HepG2 (cell line): ENCODE measurements at regions not wholly inside any gene's neighbourhood (a gene's known extent, or its start where the extent isn't known, plus 50 kb on each side); places are given as distances from the start of the nearest gene placed in this dataset.

Source experiments
- CTCF ChIP-seq: sonication (generic); formaldehyde crosslinking; IDR thresholded peaks from 2 replicates; pipeline ENCODE4 v1.5.0; 2020; ENCODE audit warnings: mild to moderate bottlenecking, missing genetic modification reagents, moderate library complexity
- FOXM1 ChIP-seq: sonication (generic); formaldehyde crosslinking; IDR thresholded peaks from 2 replicates; pipeline ENCODE4 v1.5.0; 2020; ENCODE audit warnings: missing genetic modification reagents
- HNF4A ChIP-seq: sonication (generic); formaldehyde crosslinking; IDR thresholded peaks from 2 replicates; pipeline ENCODE4 v1.4.0; 2020; ENCODE audit warnings: missing genetic modification reagents
- JUN ChIP-seq: sonication (generic); formaldehyde crosslinking; IDR thresholded peaks from 2 replicates; pipeline ENCODE4 v1.4.0; 2020; ENCODE audit warnings: mild to moderate bottlenecking, missing genetic modification reagents
- MXI1 ChIP-seq: IDR thresholded peaks from 3 replicates; pipeline ENCODE4 v1.6.1; 2012; ENCODE audit warnings: low read depth, low read length, inconsistent platforms, borderline replicate concordance
- ZBTB21 ChIP-seq: sonication (generic); formaldehyde crosslinking; IDR thresholded peaks from 2 replicates; pipeline ENCODE4 v1.4.0; 2020; ENCODE audit warnings: missing genetic modification reagents
- ZNF232 ChIP-seq: sonication (generic); formaldehyde crosslinking; IDR thresholded peaks from 2 replicates; pipeline ENCODE4 v1.4.0; 2020; ENCODE audit warnings: missing genetic modification reagents, borderline replicate concordance
- TF ChIP-seq, protein P1 (sequence below): fragments of 450-650 bp; IDR thresholded peaks from 2 replicates; pipeline ENCODE4 v1.6.1; 2017

DNA sequence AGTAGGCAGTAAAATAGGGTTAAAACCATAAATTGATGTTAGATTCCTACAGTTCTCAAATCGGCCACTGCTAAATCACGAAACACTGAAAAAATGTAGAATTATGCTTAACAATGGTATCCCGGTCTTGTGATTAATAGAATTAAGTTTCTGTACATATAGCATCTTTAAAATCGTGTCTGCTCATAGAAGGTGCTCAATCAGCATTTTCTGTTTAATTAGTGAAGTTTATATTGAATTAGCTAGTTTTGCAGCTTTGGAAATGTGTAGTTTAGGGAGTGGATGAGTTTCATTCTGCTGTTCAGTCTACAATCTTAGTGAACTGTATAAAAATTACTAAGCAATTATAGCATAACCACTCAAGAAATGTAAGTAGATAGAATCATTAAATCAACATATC lies 1075.8 kb upstream of the FLRT2 start:
- TF ChIP-seq FOXM1 (CRISPR knock-in tag): no peak
- no peak for TF ChIP-seq ZNF232 (CRISPR knock-in tag)
- TF ChIP-seq, protein P1, sequence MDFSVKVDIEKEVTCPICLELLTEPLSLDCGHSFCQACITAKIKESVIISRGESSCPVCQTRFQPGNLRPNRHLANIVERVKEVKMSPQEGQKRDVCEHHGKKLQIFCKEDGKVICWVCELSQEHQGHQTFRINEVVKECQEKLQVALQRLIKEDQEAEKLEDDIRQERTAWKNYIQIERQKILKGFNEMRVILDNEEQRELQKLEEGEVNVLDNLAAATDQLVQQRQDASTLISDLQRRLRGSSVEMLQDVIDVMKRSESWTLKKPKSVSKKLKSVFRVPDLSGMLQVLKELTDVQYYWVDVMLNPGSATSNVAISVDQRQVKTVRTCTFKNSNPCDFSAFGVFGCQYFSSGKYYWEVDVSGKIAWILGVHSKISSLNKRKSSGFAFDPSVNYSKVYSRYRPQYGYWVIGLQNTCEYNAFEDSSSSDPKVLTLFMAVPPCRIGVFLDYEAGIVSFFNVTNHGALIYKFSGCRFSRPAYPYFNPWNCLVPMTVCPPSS: no peak
- no peak for TF ChIP-seq HNF4A
- no peak for TF ChIP-seq JUN (CRISPR knock-in tag)
- TF ChIP-seq ZBTB21 (CRISPR knock-in tag): no peak
- TF ChIP-seq MXI1: no peak
- TF ChIP-seq CTCF (CRISPR knock-in tag): no peak
